Spinal cord (tissue), 9 donors: ENCODE measurements at regions not wholly inside any gene's neighbourhood (a gene's known extent, or its start where the extent isn't known, plus 50 kb on each side); places are given as distances from the start of the nearest gene placed in this dataset.

ENCODE experiments used
- DNase-seq, 6 donors: peaks; one replicate each; pipeline versions ENCODE4 v3.0.0 to v3.0.0-alpha.2; 2013 to 2015; ENCODE audit warnings: low spot score in 6 of 6, low read depth in 4 of 6
- H3K27ac ChIP-seq: one replicate; pipeline ENCODE4 v1.5.1; 2013; ENCODE audit warnings: low read depth, low read length, control low read depth
- H3K27me3 ChIP-seq: one replicate; pipeline ENCODE4 v1.6.1; 2013; ENCODE audit warnings: low read length; ENCODE audit not compliant: control insufficient read depth, insufficient read depth
- H3K36me3 ChIP-seq: one replicate; pipeline ENCODE4 v1.6.1; 2013; ENCODE audit warnings: low read length; ENCODE audit not compliant: control insufficient read depth, insufficient read depth
- H3K4me1 ChIP-seq: one replicate; pipeline ENCODE4 v1.6.1; 2013; ENCODE audit warnings: low read length; ENCODE audit not compliant: control insufficient read depth, insufficient read depth
- H3K4me3 ChIP-seq: one replicate; pipeline ENCODE4 v1.5.1; 2013; ENCODE audit warnings: low read depth, low read length, control low read depth
- H3K9me3 ChIP-seq: one replicate; pipeline ENCODE4 v1.6.1; 2013; ENCODE audit warnings: low read length; ENCODE audit not compliant: control insufficient read depth, insufficient read depth
- WGBS: methylation state at CpG from one replicate; pipeline ENCODE4 v1.1.5; 2013; ENCODE audit warnings: missing lambda C conversion rate; ENCODE audit not compliant: insufficient coverage; 5-methylcytosine and 5-hydroxymethylcytosine counted together
- donor health status: healthy.

DNA sequence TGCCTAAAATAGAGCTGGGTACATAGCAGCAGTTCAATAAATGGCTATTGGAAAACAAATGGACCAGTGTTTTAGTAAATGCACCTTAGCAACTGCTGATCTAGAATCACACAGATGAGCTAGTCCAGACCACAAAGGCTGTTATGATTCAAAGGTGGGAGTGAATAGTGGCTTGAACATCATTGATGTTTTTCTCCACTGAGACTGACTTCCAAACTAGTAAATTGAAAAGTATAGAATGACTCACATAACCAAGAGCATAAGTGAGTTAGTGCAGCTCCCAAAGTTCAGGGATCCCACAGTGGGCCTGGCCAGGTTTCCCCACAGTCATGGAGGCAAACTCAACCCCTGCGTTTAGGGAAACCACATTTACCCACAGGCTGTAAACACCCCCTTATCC is 106.7 kb upstream of the YPEL5 start:
- no peaks in the 10 kb centered on the region for H3K9me3 ChIP-seq
- H3K27ac ChIP-seq = no peak overlapping the region
- DNase-seq = no peak
- WGBS = no CpG with 5 or more reads among the region's 1 CpG
- no peaks in the 10 kb centered on the region for H3K27me3 ChIP-seq
- H3K4me3 ChIP-seq = no peak overlapping the region
- H3K36me3 ChIP-seq = no peaks in the 10 kb centered on the region
- H3K4me1 ChIP-seq = no peaks in the 10 kb centered on the region

DNA sequence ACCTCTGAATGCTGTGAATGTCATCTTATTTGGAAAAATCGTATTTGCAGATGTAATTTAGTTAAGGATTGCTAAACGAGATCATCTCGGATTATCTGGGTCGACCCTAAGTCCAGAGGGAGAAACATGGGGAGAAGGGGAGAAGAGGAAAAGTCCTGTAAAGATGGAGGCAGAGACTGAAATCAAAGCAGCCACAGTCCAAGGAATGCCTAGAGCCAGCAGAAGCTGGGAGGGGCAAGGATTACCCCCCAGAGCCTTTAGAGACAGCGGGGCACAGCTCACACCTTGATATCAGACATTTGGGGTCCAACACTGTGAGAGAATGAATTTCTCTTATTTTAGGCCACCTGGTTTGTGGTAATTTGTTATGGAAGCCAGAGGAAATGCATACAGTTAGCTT is 104.9 kb upstream of the YPEL5 start:
- Histone ChIP-seq H3K27ac (no peak overlapping the region), H3K9me3 (no peaks in the 10 kb centered on the region), H3K36me3 (no peaks in the 10 kb centered on the region), H3K4me1 (no peaks in the 10 kb centered on the region), H3K4me3 (no peak overlapping the region), H3K27me3 (no peaks in the 10 kb centered on the region)
- 94% methylated on average over 4 of the region's 5 CpGs for WGBS
- no peak for DNase-seq

DNA sequence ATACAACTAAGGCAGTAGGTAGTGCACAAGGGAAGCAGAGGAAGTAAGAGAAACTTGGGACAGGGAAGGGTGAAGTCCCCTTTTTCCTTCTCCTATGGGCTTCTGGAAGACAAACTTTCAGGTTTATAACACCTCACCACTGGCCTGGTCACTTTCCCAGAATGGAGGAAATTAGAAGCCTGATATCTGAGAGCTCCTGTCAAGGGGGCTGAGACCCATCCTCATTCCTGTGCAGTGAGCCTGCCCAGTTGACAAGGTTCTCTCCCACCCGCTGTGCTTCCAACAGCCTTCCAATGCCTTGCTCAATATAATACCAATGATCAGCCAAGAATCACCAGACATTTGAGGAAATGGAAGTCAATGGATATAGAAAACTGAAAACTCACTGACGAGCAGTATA is 100.4 kb upstream of the YPEL5 start:
- H3K27ac ChIP-seq = no peak overlapping the region
- no peaks in the 10 kb centered on the region for H3K4me1 ChIP-seq
- H3K4me3 ChIP-seq = no peak overlapping the region
- no peaks in the 10 kb centered on the region for H3K36me3 ChIP-seq
- no peak for DNase-seq
- H3K9me3 ChIP-seq = no peaks in the 10 kb centered on the region
- no peaks in the 10 kb centered on the region for H3K27me3 ChIP-seq
- 80% methylated on average over 1 of the region's 2 CpGs for WGBS

DNA sequence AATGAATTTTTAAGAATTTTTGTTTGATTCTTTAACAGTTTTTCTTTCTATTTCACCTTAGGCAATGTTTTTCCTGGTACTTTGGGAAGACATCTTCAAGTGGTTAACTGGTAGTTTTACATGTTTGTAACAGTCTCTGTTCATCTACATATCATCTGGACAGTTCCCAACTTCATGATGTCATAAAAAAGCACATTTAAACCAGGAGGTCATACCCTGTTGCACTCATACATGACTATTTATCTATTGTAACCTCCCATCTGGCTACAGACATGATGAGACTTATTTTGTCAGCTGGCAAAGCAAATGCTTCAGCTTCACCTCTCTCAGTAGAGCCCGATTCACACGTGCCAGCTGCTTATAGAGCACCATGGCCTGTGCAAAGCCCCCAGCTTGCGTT is 99.8 kb upstream of the YPEL5 start:
- H3K4me3 ChIP-seq = no peak overlapping the region
- no peaks in the 10 kb centered on the region for H3K36me3 ChIP-seq
- H3K9me3 ChIP-seq = no peaks in the 10 kb centered on the region
- 67% methylated on average over 3 of the region's 3 CpGs for WGBS
- H3K27me3 ChIP-seq = no peaks in the 10 kb centered on the region
- H3K27ac ChIP-seq = no peak overlapping the region
- DNase-seq = no peak
- H3K4me1 ChIP-seq = no peaks in the 10 kb centered on the region

DNA sequence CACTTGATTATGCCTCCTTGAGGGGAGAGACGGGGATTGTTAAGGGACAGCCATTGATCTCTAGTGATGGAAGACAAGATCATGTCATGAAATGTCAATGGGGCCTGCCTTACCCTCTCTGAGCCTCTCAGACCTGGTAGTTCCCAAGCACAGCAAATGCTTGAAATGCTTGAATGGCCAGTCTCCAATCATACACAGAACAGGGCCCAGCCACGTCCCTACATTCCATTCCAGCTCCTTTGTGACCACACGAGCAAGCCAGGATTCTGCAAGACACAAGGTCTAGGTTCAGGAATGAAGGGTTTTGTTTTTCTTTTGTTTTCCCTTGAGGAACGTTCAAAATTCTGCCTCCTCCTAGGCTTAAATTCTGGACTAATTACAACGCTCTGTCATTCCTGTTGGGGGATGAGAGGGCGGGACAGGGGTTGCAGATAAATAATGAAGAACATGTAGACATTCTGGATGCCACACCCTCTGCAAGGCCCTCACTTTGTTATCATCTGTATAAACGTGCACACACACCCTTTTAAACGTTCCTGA is 98.1 kb upstream of the YPEL5 start:
- Histone ChIP-seq H3K36me3 (no peaks in the 10 kb centered on the region), H3K27ac (no peak overlapping the region), H3K4me3 (no peak overlapping the region), H3K4me1 (no peaks in the 10 kb centered on the region), H3K27me3 (no peaks in the 10 kb centered on the region), H3K9me3 (no peaks in the 10 kb centered on the region)
- no CpG with 5 or more reads among the region's 8 CpGs for WGBS
- DNase-seq = no peak

DNA sequence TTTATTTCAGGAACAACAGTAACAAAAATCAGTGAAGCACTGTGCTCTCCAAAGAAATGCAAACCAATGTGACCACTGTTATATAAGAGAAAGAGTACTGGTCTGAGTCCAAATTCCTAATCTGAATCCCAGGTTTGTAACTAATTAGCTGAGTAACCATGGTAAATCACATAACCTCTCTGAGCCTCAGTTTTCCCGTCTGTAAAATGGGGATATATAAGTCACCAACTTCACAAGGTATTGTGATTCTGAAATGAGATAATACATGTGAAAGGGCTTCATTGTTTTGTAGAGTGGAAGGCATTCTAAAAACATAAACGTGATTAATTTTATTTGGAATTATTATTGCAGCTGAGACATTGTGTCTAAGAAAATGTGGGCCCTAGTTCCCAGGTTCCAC is 91.3 kb upstream of the YPEL5 start:
- H3K4me1 ChIP-seq = no peaks in the 10 kb centered on the region
- H3K27me3 ChIP-seq = no peaks in the 10 kb centered on the region
- H3K36me3 ChIP-seq = no peaks in the 10 kb centered on the region
- 83% methylated on average over 1 of the region's 2 CpGs for WGBS
- no peaks in the 10 kb centered on the region for H3K9me3 ChIP-seq
- no peak overlapping the region for H3K4me3 ChIP-seq
- H3K27ac ChIP-seq = no peak overlapping the region
- no peak for DNase-seq

DNA sequence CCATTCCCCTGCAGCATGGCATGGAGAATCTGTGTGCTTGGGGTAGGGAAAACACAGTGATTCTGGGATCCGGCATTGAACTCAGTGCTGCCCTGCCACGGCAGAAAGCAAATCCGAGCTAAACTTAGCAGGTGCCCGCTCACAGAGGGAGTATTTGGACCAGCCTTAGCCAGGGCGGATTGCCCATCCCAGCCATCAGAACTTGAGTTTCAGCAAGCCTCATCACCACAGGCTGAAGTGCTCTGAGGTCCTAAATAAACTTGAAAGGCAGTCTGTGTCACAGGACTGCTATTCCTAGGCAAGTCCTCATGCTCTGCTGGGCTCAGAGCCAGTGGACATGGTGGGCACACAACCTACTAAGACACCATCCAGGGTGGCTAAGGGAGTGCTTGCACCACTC is 86.2 kb upstream of the YPEL5 start:
- Histone ChIP-seq H3K9me3 (no peaks in the 10 kb centered on the region), H3K27ac (no peak overlapping the region), H3K4me1 (no peaks in the 10 kb centered on the region), H3K36me3 (no peaks in the 10 kb centered on the region), H3K4me3 (no peak overlapping the region), H3K27me3 (no peaks in the 10 kb centered on the region)
- WGBS = 92% methylated on average over 5 of the region's 5 CpGs
- DNase-seq = no peak

DNA sequence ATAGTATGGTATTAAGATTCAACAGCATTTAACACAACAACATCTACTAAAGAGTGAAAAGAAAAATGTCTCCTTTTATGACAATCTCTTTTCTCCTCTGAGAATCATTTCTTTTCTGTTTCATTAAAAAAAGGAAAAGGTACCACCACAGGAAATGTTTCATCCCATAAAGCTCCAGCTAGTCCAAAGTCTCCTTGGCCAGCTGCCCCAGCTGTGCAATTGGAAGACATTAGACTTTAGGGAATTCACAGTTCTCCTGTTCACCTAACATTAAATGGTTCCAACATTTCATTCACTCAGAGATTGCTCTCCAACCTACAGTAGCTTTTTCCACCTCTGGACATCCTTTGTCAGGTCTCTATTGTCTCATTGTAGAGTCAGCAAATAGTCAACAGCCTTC is 78.7 kb upstream of the YPEL5 start:
- Histone ChIP-seq H3K27me3 (no peaks in the 10 kb centered on the region), H3K36me3 (no peaks in the 10 kb centered on the region), H3K27ac (no peak overlapping the region), H3K4me1 (no peaks in the 10 kb centered on the region), H3K4me3 (no peak overlapping the region), H3K9me3 (no peaks in the 10 kb centered on the region)
- DNase-seq = no peak

DNA sequence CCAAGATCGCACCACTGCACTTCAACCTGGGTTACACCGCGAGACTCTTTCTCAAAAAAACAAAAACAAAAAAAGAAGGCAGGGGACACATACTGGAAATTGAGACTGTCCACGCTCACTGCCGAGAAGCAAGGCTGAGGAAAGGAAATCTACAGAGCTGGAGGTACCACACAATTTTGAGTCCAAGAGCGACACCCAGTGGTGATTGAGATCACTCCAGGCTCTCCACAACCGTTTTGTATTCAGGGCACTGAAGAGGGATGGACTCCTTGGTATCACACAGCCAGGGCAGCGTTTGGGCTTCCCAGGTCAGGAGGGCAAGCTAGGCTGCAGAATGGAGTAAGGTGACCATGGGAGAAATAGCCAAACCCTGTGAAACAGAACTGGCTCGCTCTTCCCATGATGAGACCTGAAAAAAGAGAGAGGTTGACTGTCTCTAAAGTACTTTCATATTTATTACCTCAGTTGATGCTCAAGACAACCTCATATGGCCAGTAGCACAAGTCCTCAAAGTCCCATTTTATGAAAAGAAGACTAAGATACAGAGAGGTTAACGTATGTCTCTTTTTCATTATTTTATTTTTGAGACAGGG is 74.5 kb upstream of the YPEL5 start:
- Histone ChIP-seq H3K4me3 (no peak overlapping the region), H3K9me3 (no peaks in the 10 kb centered on the region), H3K36me3 (no peaks in the 10 kb centered on the region), H3K27ac (no peak overlapping the region), H3K27me3 (no peaks in the 10 kb centered on the region), H3K4me1 (no peaks in the 10 kb centered on the region)
- WGBS = 2% methylated on average over 5 of the region's 10 CpGs
- DNase-seq = peak; percentile 62 to 97 (median 84)

DNA sequence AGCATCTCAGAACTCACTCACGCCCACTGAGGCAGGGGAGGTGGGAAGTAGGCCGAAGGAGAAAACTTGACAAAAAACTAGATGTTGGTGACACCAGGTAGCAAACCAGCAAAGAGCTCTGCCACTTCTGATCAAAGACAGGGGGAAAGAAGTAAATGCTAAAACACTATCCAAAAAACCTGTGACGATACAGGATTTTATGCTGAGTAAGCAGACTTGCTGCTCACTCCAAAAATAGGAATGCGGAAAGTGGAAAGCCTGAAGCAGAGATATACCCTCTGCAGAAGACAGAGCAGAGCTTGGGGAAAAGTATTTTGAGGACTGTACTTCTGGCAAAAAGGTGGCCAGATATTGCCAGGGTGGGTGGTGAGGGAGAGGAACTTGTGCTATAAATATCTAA is 73.3 kb upstream of the YPEL5 start:
- 94% methylated on average over 3 of the region's 4 CpGs for WGBS

More for the DNA sequence above, 73.3 kb upstream of the YPEL5 start:
- Histone ChIP-seq H3K4me1 (no peaks in the 10 kb centered on the region), H3K27ac (no peak overlapping the region), H3K27me3 (no peaks in the 10 kb centered on the region), H3K9me3 (no peaks in the 10 kb centered on the region), H3K4me3 (no peak overlapping the region), H3K36me3 (no peaks in the 10 kb centered on the region)
- DNase-seq = no peak
